ENCODE measurements at regions not wholly inside any gene's neighbourhood (a gene's known extent, or its start where the extent isn't known, plus 50 kb on each side); places are given as distances from the start of the nearest gene placed in this dataset.

DNA sequence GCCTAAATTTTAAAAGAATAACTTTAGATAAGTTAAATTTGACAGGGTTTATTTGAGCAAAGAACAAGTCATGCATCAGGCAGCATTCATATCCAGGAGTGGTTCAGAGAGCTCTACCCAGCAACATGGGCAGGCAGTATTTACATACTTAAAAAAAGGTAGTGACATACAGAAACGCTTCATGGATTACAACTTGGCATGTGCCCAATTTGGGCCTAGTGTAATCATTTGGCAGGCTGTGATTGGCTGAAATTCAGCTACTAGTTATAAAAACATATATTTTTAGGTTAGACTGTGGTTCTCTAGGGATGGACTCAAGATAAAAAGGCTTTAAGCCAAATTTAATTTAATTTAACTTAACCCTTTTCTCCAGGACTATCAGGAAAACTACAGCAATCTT lies 374.0 kb upstream of the ADAMTS16 start:
- intact Hi-C loops (cut with DNase I): no loop called here
- no peaks in the 10 kb centered on the region for H3K36me3 ChIP-seq
- no peak overlapping the region for H3K4me3 ChIP-seq (replicated peaks in 1 of 3)
- WGBS, 2 donors: 41 to 60% methylated on average over 1 of the region's 1 CpG
- no peaks in the 10 kb centered on the region for H3K4me1 ChIP-seq
- no peak overlapping the region for H3K27ac ChIP-seq
- no peak for DNase-seq
- H3K9me3 ChIP-seq: no peaks in the 10 kb centered on the region
- no peaks in the 10 kb centered on the region for H3K27me3 ChIP-seq
- TF ChIP-seq, protein P1, sequence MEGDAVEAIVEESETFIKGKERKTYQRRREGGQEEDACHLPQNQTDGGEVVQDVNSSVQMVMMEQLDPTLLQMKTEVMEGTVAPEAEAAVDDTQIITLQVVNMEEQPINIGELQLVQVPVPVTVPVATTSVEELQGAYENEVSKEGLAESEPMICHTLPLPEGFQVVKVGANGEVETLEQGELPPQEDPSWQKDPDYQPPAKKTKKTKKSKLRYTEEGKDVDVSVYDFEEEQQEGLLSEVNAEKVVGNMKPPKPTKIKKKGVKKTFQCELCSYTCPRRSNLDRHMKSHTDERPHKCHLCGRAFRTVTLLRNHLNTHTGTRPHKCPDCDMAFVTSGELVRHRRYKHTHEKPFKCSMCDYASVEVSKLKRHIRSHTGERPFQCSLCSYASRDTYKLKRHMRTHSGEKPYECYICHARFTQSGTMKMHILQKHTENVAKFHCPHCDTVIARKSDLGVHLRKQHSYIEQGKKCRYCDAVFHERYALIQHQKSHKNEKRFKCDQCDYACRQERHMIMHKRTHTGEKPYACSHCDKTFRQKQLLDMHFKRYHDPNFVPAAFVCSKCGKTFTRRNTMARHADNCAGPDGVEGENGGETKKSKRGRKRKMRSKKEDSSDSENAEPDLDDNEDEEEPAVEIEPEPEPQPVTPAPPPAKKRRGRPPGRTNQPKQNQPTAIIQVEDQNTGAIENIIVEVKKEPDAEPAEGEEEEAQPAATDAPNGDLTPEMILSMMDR (IDR thresholded peaks at IDR 0.05): no peak
- TF ChIP-seq POLR2A (IDR thresholded peaks at IDR 0.05): no peak

DNA sequence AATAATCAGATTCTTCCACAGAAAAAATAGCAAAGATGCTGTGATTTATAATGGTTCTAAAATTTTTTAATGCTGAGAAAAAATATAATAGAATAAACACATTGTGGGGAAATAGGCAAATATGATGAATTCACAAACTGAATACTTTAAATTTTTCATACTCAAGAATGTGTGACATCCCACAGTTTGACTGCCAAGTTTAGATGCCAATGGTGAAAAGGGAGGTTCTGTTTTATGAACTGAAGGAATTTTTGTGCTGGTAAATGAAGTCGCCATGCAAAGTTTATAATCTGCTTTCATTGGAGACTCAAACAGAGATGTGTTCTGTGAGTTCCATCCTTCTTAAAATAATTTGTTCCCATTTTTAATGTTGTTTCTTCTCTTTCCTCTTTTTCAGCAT lies 367.5 kb upstream of the ADAMTS16 start:
- intact Hi-C loops (cut with DNase I): no loop called here
- no peaks in the 10 kb centered on the region for H3K4me1 ChIP-seq
- H3K27ac ChIP-seq: no peak overlapping the region
- no peaks in the 10 kb centered on the region for H3K9me3 ChIP-seq
- H3K4me3 ChIP-seq (replicated peaks in 1 of 3): no peak overlapping the region
- H3K36me3 ChIP-seq: no peaks in the 10 kb centered on the region
- TF ChIP-seq POLR2A (IDR thresholded peaks at IDR 0.05): no peak
- TF ChIP-seq, protein P1 (IDR thresholded peaks at IDR 0.05): no peak
- WGBS, 2 donors: 72 to 90% methylated on average over 1 of the region's 1 CpG
- no peaks in the 10 kb centered on the region for H3K27me3 ChIP-seq
- DNase-seq: no peak

DNA sequence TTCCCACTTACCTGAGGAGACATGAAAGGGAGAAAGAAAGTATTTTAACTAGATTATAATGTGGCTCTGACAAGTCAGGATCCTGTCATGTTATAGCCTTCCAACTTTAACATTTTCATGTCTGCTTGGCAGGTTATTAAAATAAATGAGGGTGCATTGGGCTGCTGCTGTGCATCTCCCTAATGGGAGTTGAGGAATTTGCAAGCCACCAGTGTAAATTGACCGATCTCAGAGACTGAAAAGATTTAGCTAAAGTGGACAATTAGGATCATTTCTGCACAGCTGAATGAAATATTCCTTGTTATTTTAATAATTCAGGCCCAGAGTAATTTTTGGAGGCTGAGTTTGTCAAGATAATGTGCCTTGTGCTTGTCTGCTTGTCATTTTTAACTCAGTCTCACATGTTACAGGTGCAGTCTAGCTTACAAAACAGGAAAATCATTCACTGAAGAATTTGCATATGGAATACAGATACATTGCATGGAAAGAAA lies 366.3 kb upstream of the ADAMTS16 start:
- Histone ChIP-seq H3K36me3 (no peaks in the 10 kb centered on the region), H3K4me3 (replicated peaks in 1 of 3) (no peak overlapping the region), H3K27ac (no peak overlapping the region), H3K4me1 (no peaks in the 10 kb centered on the region), H3K27me3 (no peaks in the 10 kb centered on the region), H3K9me3 (no peaks in the 10 kb centered on the region)
- no peak for DNase-seq
- WGBS, 2 donors: 59 to 75% methylated on average over 1 of the region's 1 CpG
- TF ChIP-seq, protein P1 (IDR thresholded peaks at IDR 0.05): no peak
- no peak for TF ChIP-seq POLR2A (IDR thresholded peaks at IDR 0.05)
- intact Hi-C loops (cut with DNase I): no loop called here

DNA sequence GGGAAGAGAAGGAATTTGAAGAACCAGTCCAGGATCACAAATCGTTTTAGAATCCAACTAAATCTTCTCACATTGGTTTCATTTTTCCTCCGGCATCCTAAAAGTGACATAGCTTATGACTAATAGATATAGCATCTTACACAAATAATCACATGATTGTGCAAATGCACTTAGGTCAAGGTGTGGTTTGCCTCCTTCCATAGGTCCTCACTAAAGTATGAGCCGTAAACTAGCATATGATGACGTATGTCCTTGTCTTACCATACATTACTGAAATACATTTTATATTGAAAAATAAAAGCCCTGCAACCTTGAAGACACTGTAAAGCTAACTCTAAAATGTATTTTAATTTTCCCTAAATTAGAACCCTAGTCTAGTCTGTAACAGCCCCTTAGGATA lies 362.7 kb upstream of the ADAMTS16 start:
- H3K36me3 ChIP-seq: no peaks in the 10 kb centered on the region
- no peak overlapping the region for H3K27ac ChIP-seq
- intact Hi-C loops (cut with DNase I): no loop called here
- TF ChIP-seq POLR2A (IDR thresholded peaks at IDR 0.05): no peak
- TF ChIP-seq, protein P1 (IDR thresholded peaks at IDR 0.05): no peak
- H3K4me3 ChIP-seq (replicated peaks in 1 of 3): no peak overlapping the region
- DNase-seq: no peak
- H3K4me1 ChIP-seq: no peaks in the 10 kb centered on the region
- H3K27me3 ChIP-seq: no peaks in the 10 kb centered on the region
- no peaks in the 10 kb centered on the region for H3K9me3 ChIP-seq
- whole genome bisulfite sequencing, 2 donors: 87 to 89% methylated on average over 4 of the region's 4 CpGs

DNA sequence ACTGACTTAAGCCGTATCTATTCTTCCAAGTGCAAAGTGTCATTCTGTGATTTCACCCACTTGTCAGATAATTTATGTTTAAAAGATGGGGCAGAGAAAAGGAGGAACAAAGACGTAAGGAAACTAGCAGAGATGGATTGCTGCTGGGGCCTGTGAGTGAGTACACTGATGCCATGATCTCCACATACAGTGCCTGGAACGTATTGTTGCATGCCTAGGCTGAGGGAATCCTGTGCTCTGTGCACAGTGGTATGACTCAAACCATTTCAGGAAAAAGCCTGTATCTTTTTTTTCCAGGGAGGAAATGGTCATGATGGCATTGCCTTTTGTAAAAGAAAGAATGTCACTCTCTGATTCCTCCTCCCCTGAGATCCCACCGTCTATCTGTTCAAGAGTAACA lies 359.5 kb upstream of the ADAMTS16 start:
- 69 to 72% methylated on average over 4 of the region's 4 CpGs for WGBS, 2 donors
- H3K9me3 ChIP-seq: no peaks in the 10 kb centered on the region
- no peak overlapping the region for H3K4me3 ChIP-seq (replicated peaks in 1 of 3)
- no peaks in the 10 kb centered on the region for H3K4me1 ChIP-seq
- no peak overlapping the region for H3K27ac ChIP-seq
- DNase-seq: no peak
- intact Hi-C loops (cut with DNase I): no loop called here
- no peaks in the 10 kb centered on the region for H3K27me3 ChIP-seq
- no peaks in the 10 kb centered on the region for H3K36me3 ChIP-seq
- no peak for TF ChIP-seq POLR2A (IDR thresholded peaks at IDR 0.05)
- TF ChIP-seq, protein P1 (IDR thresholded peaks at IDR 0.05): no peak

All from thyroid gland (tissue), 4 donors.